ENCODE measurements at regions not wholly inside any gene's neighbourhood (a gene's known extent, or its start where the extent isn't known, plus 50 kb on each side); places are given as distances from the start of the nearest gene placed in this dataset.

DNA sequence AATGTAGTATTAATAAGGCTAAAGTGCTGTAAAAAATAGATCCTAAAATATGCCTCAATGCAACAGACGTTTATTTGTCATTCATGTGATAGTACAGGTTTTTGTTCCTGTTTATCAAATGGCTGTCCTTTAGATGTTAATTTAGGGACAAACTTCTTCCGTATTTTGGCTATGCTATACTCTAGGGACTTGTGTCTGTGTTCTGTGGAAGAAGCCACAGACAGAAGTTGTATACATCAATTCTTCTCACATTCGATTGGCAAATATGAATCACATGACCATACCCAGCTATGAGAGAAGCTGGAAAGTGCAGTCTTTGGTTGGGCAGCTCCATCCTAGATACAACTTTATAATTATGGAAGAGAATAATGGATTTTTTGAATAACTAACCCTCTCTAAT, 232.7 kb upstream of the SNX7 start:
- TF ChIP-seq, protein P1, sequence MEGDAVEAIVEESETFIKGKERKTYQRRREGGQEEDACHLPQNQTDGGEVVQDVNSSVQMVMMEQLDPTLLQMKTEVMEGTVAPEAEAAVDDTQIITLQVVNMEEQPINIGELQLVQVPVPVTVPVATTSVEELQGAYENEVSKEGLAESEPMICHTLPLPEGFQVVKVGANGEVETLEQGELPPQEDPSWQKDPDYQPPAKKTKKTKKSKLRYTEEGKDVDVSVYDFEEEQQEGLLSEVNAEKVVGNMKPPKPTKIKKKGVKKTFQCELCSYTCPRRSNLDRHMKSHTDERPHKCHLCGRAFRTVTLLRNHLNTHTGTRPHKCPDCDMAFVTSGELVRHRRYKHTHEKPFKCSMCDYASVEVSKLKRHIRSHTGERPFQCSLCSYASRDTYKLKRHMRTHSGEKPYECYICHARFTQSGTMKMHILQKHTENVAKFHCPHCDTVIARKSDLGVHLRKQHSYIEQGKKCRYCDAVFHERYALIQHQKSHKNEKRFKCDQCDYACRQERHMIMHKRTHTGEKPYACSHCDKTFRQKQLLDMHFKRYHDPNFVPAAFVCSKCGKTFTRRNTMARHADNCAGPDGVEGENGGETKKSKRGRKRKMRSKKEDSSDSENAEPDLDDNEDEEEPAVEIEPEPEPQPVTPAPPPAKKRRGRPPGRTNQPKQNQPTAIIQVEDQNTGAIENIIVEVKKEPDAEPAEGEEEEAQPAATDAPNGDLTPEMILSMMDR (IDR thresholded peaks at IDR 0.05; ENCODE audit: low read depth, low read length), result no peak
- H3K4me3 ChIP-seq (ENCODE audit: low read depth, low read length), result no peak overlapping the region

DNA sequence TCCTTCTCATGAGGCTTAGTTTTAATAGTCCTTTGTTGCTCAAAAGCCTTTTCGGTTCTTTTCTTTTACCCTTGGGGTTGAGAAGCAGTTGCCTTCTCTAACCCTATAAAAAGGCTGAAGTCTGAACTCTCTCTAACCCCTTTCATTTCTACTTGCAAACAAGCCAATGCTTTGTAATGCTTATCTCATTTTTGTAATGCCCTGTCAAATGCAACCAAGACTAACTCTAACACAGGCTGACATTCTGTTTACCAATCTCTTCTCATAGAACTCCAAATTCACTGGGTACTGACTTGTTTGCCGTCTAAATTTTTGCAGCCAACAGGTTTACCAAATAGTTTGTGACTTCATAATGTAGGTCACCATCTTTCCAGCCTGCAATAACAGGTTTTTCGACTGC, 233.9 kb upstream of the SNX7 start:
- H3K4me3 ChIP-seq (ENCODE audit: low read depth, low read length), result no peak overlapping the region
- TF ChIP-seq, protein P1 (IDR thresholded peaks at IDR 0.05; ENCODE audit: low read depth, low read length), result no peak

DNA sequence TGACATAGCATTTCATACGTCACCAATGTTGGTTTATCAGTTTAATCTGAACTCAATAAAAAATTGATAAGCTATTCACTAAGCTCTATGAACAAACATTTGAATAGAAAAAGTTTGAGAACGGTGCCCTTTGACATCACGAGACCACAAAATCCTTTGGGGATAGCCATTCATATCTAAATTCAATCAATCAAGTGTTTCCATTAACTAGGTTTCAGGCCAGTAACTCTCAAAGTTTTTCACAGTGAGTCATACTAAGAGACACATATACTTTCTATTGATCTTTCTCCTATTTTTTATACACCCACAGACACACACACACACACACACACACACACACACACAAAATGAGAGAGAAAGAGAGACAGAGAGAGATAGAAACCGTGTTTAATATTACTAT, 235.4 kb upstream of the SNX7 start:
- no peak overlapping the region for H3K4me3 ChIP-seq (ENCODE audit: low read depth, low read length)
- TF ChIP-seq, protein P1 (IDR thresholded peaks at IDR 0.05; ENCODE audit: low read depth, low read length), result no peak

DNA sequence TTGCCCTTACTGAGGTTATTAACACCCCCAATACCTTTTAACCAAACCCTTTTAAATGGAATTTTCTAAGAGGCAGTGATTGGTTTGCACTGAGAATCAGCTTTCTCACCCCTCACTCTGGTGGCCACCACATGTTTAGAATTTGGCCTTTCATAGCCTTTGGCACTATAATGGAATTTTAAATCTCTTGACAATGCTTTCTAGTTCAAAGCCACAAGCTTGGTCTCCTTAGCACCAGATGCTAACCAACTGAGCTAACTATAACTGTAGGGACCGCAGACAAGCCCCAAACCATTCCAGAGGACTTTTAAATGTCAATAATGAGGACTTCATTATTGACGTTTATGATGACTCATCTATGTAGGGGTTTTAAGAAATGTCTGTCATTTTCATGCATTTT, 238.7 kb upstream of the SNX7 start:
- TF ChIP-seq, protein P1 (IDR thresholded peaks at IDR 0.05; ENCODE audit: low read depth, low read length), result no peak
- no peak overlapping the region for H3K4me3 ChIP-seq (ENCODE audit: low read depth, low read length)

DNA sequence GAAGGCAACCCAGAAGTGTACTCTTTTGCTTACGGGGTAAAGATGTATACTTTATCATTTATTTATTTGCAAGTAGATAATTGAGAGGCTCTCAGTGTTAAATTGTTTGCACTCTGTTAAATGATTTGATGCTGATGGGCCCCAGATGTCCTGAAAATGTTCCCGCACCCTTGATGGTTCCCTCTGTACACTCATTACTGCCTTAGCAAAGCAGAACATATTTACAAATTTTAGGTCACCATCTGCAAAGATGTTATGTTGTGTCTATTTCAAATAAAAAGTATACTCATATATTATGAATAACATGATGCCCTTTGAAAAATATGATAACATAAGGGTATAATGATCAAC, 240.5 kb upstream of the SNX7 start:
- no peak overlapping the region for H3K4me3 ChIP-seq (ENCODE audit: low read depth, low read length)
- TF ChIP-seq, protein P1 (IDR thresholded peaks at IDR 0.05; ENCODE audit: low read depth, low read length), result no peak

DNA sequence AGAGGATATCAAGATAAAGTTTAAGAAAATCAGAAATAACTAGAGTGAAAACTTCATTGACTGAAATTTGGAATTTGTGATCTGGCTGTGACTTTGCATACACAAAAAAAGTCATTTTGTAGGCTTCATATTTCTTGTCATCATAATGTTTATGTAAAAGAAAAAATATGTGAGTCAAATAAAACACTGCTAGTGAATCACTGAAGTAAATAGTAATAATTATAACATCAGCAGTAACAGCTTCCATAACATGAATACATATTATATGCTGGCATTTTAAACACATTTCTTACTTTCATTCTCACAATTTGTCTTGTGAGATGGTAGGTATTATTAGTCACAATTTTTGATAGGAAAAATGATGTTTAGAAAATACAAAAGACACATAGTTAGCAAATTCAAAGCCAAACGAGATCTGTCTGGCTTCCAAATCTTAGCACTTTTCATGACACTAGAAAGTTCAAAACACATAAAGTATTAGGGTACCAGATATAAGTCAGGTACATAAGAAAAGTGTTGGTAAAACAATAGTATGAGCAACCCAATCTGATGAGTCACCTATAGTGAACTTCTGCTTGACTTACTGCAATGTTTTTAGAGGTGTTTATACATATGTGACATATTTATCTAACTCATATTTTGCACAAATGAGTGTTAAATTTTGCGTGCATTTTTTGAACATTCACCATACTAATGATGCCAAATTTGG, 241.0 kb upstream of the SNX7 start:
- TF ChIP-seq, protein P1 (IDR thresholded peaks at IDR 0.05; ENCODE audit: low read depth, low read length), result no peak
- no peak overlapping the region for H3K4me3 ChIP-seq (ENCODE audit: low read depth, low read length)

DNA sequence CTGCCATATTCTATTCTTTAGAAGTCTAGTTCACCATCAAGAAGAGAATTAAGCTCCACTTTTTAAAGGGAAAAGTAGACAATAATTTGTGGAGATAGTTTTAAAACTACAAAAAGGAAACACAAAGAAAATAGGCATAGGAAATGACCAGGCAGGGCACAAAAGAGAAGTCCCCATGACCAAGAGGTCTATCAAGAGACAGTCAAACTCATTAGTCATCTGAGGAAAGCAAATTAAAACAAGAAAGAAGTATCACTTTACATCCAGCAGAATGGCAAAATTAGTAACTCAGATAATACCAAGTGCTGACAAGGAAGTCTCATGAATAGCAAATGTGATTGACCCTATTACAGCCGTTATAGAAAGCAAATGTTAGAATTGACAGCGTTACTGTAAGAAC, 243.7 kb upstream of the SNX7 start:
- H3K4me3 ChIP-seq (ENCODE audit: low read depth, low read length), result no peak overlapping the region
- TF ChIP-seq, protein P1 (IDR thresholded peaks at IDR 0.05; ENCODE audit: low read depth, low read length), result no peak

Data from WI38 (cell line).